Endometrium (tissue), 2 donors: ENCODE measurements at regions not wholly inside any gene's neighbourhood (a gene's known extent, or its start where the extent isn't known, plus 50 kb on each side); places are given as distances from the start of the nearest gene placed in this dataset.

Experiments used
- FAIRE-seq: peaks from 2 replicates; lab custom pipeline; 2012; peaks lifted over from hg19 to GRCh38; lab: Jason Lieb, UNC
- donor health status: control.
- donor health status: control.

- FAIRE-seq = no peak
These were observed 191.7 kb upstream of the ALKAL2 start for GRCh38 chr2:479490-480176.

- no peak for FAIRE-seq
These were observed 191.1 kb upstream of the ALKAL2 start for GRCh38 chr2:479031-479430.

- FAIRE-seq = no peak
These were observed 183.7 kb upstream of the ALKAL2 start for GRCh38 chr2:471560-471959.

- FAIRE-seq = no peak
These were observed 181.6 kb upstream of the ALKAL2 start for GRCh38 chr2:469514-469913.

- no peak for FAIRE-seq
These were observed 180.9 kb upstream of the ALKAL2 start for GRCh38 chr2:468648-469336.

GRCh38 chr2:467892-468647, 180.2 kb upstream of the ALKAL2 start:
- no peak for FAIRE-seq

GRCh38 chr2:467543-467891, 179.6 kb upstream of the ALKAL2 start:
- FAIRE-seq = no peak

GRCh38 chr2:467101-467500, 179.2 kb upstream of the ALKAL2 start:
- no peak for FAIRE-seq

GRCh38 chr2:464562-465309, 176.8 kb upstream of the ALKAL2 start:
- no peak for FAIRE-seq

GRCh38 chr2:460861-461260, 173.0 kb upstream of the ALKAL2 start:
- FAIRE-seq = no peak

GRCh38 chr2:459931-460330, 172.0 kb upstream of the ALKAL2 start:
- no peak for FAIRE-seq

- no peak for FAIRE-seq
These were observed 170.5 kb upstream of the ALKAL2 start for GRCh38 chr2:458425-458815.

GRCh38 chr2:457792-458424, 170.0 kb upstream of the ALKAL2 start:
- no peak for FAIRE-seq

GRCh38 chr2:457262-457661, 169.4 kb upstream of the ALKAL2 start:
- FAIRE-seq = no peak

GRCh38 chr2:455913-456312, 168.0 kb upstream of the ALKAL2 start:
- no peak for FAIRE-seq

GRCh38 chr2:455015-455705, 167.3 kb upstream of the ALKAL2 start:
- FAIRE-seq = no peak

GRCh38 chr2:453132-453531, 165.2 kb upstream of the ALKAL2 start:
- FAIRE-seq = no peak

GRCh38 chr2:451495-451894, 163.6 kb upstream of the ALKAL2 start:
- FAIRE-seq = no peak

GRCh38 chr2:449246-450067, 161.6 kb upstream of the ALKAL2 start:
- FAIRE-seq = no peak

- FAIRE-seq = no peak
These were observed 160.2 kb upstream of the ALKAL2 start for GRCh38 chr2:447902-448665.
